Ovary (tissue), 7 donors: ENCODE measurements at regions not wholly inside any gene's neighbourhood (a gene's known extent, or its start where the extent isn't known, plus 50 kb on each side); places are given as distances from the start of the nearest gene placed in this dataset.

Experiments used
- DNase-seq, 5 donors: peaks; one replicate each; pipeline ENCODE4 v3.0.0-alpha.2; 2019 to 2020
- H3K27ac ChIP-seq, 2 donors: fragments of 200-600 bp; one replicate each; pipeline versions ENCODE4 v1.5.1 to v1.8.0; 2019 to 2022
- H3K27me3 ChIP-seq: fragments of 200-600 bp; one replicate; pipeline ENCODE4 v1.8.0; 2022
- H3K36me3 ChIP-seq: fragments of 200-600 bp; sonication (generic); one replicate; pipeline ENCODE4 v1.5.1; 2019
- H3K4me1 ChIP-seq: one replicate; pipeline ENCODE4 v1.8.1; 2013; ENCODE audit warnings: mild to moderate bottlenecking, moderate library complexity; ENCODE audit not compliant: insufficient read depth
- H3K4me3 ChIP-seq: fragments of 200-600 bp; sonication (generic); one replicate; pipeline ENCODE4 v1.5.1; 2017
- H3K9me3 ChIP-seq, 2 donors: fragments of 200-600 bp in 1 of 2; sonication (generic) in 1 of 2; one replicate each; pipeline versions ENCODE4 v1.5.1 to v1.8.1; 2013 to 2019; ENCODE audit warnings: mild to moderate bottlenecking in 1 of 2, moderate library complexity in 1 of 2
- EP300 ChIP-seq: sonication (generic); formaldehyde crosslinking; IDR thresholded peaks from one replicate; pipeline ENCODE4 v1.6.1; 2017; ENCODE audit warnings: antibody characterized with exemption
- POLR2A ChIP-seq: fragments of 450-650 bp; IDR thresholded peaks from one replicate; pipeline ENCODE4 v1.6.1; 2017; ENCODE audit warnings: antibody characterized with exemption, mild to moderate bottlenecking, moderate library complexity
- WGBS, 3 donors: extraction: QIAGEN DNeasy Blood & Tissue Kit in 1 of 3; methylation state at CpG; one replicate each; pipeline versions ENCODE4 v1.1.5 to v1.1.7; 2013 to 2017; 5-methylcytosine and 5-hydroxymethylcytosine counted together
- intact Hi-C, 4 donors: fragments of 100-400 bp; cut with DNase I; formaldehyde crosslinking; loops; one replicate each; pipeline versions ENCODE4 v1.11.0 to v1.15.1; 2022 to 2023
- TF ChIP-seq, protein P1 (sequence below), 3 donors: fragments of 450-650 bp in 2 of 3; fragments of 200-600 bp in 1 of 3; IDR thresholded peaks; one replicate each; pipeline versions ENCODE4 v1.5.1 to v1.8.0; 2016 to 2022; ENCODE audit warnings: antibody characterized with exemption in 3 of 3, mild to moderate bottlenecking in 1 of 3
- donor health status: DM: no; HTN: no; CAD: no; lungs with moderate emphysema.
- donor health status: DM: no; HTN: no; CAD: no.
- donor health status: Bipolar disorder and iron deficiency.
- donor health status: DM: no; HTN: no; CAD: no.
- donor health status: DM: yes; HTN: yes; CAD: no.

GRCh38 chr14:61632807-61633206, 62.5 kb upstream of the HIF1A start:
- intact Hi-C loops = no loop called here
- TF ChIP-seq, protein P1, sequence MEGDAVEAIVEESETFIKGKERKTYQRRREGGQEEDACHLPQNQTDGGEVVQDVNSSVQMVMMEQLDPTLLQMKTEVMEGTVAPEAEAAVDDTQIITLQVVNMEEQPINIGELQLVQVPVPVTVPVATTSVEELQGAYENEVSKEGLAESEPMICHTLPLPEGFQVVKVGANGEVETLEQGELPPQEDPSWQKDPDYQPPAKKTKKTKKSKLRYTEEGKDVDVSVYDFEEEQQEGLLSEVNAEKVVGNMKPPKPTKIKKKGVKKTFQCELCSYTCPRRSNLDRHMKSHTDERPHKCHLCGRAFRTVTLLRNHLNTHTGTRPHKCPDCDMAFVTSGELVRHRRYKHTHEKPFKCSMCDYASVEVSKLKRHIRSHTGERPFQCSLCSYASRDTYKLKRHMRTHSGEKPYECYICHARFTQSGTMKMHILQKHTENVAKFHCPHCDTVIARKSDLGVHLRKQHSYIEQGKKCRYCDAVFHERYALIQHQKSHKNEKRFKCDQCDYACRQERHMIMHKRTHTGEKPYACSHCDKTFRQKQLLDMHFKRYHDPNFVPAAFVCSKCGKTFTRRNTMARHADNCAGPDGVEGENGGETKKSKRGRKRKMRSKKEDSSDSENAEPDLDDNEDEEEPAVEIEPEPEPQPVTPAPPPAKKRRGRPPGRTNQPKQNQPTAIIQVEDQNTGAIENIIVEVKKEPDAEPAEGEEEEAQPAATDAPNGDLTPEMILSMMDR (IDR thresholded peaks at IDR 0.05) = no peak
- TF ChIP-seq POLR2A = no peak
- TF ChIP-seq EP300 = no peak
- Histone ChIP-seq H3K4me1 (no peaks in the 10 kb centered on the region), H3K9me3 (no peaks in the 10 kb centered on the region), H3K27ac (no peak overlapping the region), H3K27me3 (no peaks in the 10 kb centered on the region), H3K36me3 (no peaks in the 10 kb centered on the region), H3K4me3 (no peak overlapping the region)
- DNase-seq = no peak
- 77 to 81% (median 78%) methylated on average over 1 of the region's 1 CpG for WGBS, 3 donors

DNA sequence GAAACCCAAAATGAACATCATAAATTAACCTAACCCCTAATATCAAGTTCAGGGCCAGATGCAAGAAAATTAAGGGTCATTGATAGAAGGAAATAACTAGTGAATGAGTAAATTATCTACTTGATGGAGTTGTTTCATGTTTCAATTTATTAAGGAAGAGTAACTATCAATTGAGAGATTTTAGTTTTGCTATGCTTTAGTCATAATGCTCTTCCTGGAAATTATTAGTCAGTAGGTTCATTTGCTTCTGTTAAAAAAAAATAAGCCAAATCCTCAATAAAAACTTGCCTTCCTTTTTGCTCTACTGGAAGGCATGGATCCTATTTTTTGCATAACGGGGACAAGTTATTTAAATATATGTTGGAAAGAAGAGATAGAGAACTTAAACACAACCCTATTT, 59.0 kb upstream of the HIF1A start:
- H3K4me1 ChIP-seq = no peaks in the 10 kb centered on the region
- no peaks in the 10 kb centered on the region for H3K27me3 ChIP-seq
- WGBS, 3 donors = 89 to 92% (median 91%) methylated on average over 1 of the region's 1 CpG
- no peak overlapping the region for H3K27ac ChIP-seq
- TF ChIP-seq, protein P1 (IDR thresholded peaks at IDR 0.05) = no peak
- no peak for TF ChIP-seq EP300
- TF ChIP-seq POLR2A = no peak
- no peak overlapping the region for H3K4me3 ChIP-seq
- H3K36me3 ChIP-seq = no peaks in the 10 kb centered on the region
- H3K9me3 ChIP-seq = no peaks in the 10 kb centered on the region
- intact Hi-C loops = no loop called here
- DNase-seq = no peak

DNA sequence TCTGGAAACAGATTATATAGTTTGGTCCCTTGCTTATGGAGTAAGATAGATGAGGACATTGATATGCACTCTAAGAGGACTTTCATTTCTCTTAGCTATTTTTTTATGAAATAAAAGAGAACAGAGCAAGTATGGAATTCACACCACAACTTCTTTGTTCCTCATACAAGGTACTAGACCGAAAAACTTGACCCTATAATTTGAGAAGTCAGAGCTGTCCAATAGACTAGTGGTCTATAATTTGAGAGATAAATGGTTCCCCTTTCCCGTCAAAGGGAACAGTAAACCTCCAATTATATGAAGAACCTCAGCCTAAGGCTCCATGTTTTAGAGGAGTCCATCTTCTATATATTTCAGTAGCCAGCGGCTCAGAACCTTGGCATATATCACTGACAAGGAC, 58.5 kb upstream of the HIF1A start:
- TF ChIP-seq POLR2A (no peak), EP300 (no peak)
- TF ChIP-seq, protein P1 (IDR thresholded peaks at IDR 0.05) = no peak
- no peaks in the 10 kb centered on the region for H3K9me3 ChIP-seq
- no peak overlapping the region for H3K27ac ChIP-seq
- no peak overlapping the region for H3K4me3 ChIP-seq
- 91 to 96% (median 93%) methylated on average over 3 of the region's 3 CpGs for WGBS, 3 donors
- DNase-seq = no peak
- no peaks in the 10 kb centered on the region for H3K4me1 ChIP-seq
- intact Hi-C loops = no loop called here
- H3K36me3 ChIP-seq = no peaks in the 10 kb centered on the region
- no peaks in the 10 kb centered on the region for H3K27me3 ChIP-seq

DNA sequence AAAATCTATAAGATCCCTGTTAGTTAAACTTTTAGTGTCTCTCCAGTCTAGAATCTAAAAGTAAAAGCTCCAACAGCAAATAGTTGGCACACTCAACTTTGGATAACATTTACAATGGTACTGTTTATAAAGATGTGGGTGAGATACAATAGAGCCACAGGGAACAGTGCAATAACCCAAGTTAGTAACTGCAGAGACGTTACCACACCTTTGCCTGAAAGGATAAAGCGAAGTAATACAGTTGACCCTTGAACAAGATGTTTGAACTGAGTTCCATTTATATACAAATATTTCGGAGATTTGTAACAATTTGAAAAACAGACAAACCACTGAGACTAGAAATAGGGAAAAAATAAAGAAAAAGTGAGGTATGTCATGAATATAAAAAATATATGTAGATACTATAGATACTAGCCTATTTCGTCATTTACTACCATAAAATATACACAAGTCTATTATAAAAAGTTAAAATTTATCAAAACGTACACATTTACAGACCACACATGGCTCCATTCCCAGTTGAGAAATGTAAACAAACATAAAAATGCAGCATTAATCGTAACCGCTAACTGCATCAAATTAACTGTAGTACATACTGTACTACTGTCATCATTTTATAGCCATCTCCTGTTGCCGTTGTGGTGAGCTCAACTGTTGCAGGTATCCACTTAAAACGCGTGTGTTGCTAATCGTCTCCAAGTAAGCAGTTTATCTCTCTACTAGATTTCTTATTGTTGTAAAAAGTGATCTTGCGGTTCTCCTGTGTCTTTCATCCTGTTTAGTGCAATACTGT, 56.5 kb upstream of the HIF1A start:
- Histone ChIP-seq H3K27ac (no peak overlapping the region), H3K4me1 (no peaks in the 10 kb centered on the region), H3K9me3 (no peaks in the 10 kb centered on the region), H3K4me3 (no peak overlapping the region), H3K36me3 (no peaks in the 10 kb centered on the region), H3K27me3 (no peaks in the 10 kb centered on the region)
- intact Hi-C loops = no loop called here
- WGBS, 3 donors = 69 to 79% (median 71%) methylated on average over 12 of the region's 12 CpGs
- no peak for TF ChIP-seq POLR2A
- TF ChIP-seq, protein P1 (IDR thresholded peaks at IDR 0.05) = no peak
- no peak for TF ChIP-seq EP300
- DNase-seq = no peak
